Ishikawa (cell line): ENCODE measurements at regions not wholly inside any gene's neighbourhood (a gene's known extent, or its start where the extent isn't known, plus 50 kb on each side); places are given as distances from the start of the nearest gene placed in this dataset.

Source experiments
- CREB1 ChIP-seq: IDR thresholded peaks from 2 replicates; pipeline ENCODE4 v1.6.1; 2012; ENCODE audit warnings: low read depth
- FOXM1 ChIP-seq: IDR thresholded peaks from 2 replicates; pipeline ENCODE4 v1.6.1; 2012; ENCODE audit warnings: low read depth, borderline replicate concordance
- MAX ChIP-seq: IDR thresholded peaks from 2 replicates; pipeline ENCODE4 v1.6.1; 2012

GRCh38 chr15:95944193-95944592, 386.3 kb upstream of the NR2F2 start:
- no peak for TF ChIP-seq CREB1
- TF ChIP-seq MAX: no peak
- TF ChIP-seq FOXM1: no peak
